ENCODE measurements at regions not wholly inside any gene's neighbourhood (a gene's known extent, or its start where the extent isn't known, plus 50 kb on each side); places are given as distances from the start of the nearest gene placed in this dataset.
A peak's percentile ranks its signal among the peaks of the same experiment; 100 is the strongest.
"Not testable (repeated sequence)": the region's sequence is repeated elsewhere in the genome, so short reads cannot be mapped to it uniquely, and the experiment has no call there.

DNA sequence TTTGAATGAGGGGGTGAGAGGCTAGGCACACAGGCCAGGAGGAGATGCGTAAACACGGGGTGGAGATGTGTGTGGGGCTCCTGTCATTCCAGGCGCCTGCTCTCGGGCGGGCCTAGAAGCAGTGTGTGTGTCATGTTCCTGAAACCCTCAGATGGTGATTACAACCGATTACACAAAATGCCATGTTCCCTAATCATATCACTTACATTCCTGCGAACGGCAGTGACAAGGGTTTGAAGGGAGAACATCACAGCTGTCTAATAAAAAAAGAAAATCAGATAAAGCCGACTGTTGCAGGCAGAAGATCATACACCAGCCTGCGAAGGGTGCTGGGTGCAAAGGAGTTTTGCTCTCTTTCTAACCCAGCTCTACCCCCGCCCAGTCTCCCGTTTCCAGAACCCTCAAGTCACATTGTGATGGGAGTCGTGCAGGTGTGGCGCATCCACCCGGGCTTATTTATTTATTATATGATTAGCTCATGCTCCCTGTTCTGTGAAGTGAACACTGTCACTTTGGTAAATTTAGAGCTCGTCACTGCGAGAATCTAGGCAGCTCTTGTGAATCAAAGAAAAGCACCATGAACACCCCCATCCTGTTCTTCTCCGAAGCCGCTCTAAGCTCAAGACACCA, 140.3 kb downstream of the NR2F2 start:
- DNase-seq (ENCODE audit: low spot score), result no peak

DNA sequence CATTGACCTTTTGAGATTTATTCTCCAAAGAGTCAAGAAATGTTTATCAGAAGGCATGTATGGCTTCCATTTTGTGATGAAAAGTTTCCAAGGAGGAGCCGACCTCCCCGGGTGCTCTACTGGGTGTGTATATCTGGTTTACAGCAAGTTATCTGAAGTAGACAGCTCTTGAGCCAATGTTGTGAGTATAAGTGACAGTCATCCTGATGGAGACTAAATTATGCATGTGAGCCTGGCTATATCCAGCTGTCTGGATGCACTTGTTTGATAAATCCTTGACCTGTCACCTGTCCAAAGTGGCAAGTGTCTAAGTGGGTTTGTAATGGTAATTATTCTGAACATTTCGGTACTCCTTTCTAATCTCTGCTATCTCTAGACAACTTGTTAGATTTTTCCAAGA, 142.2 kb downstream of the NR2F2 start:
- no peak for DNase-seq (ENCODE audit: low spot score)

DNA sequence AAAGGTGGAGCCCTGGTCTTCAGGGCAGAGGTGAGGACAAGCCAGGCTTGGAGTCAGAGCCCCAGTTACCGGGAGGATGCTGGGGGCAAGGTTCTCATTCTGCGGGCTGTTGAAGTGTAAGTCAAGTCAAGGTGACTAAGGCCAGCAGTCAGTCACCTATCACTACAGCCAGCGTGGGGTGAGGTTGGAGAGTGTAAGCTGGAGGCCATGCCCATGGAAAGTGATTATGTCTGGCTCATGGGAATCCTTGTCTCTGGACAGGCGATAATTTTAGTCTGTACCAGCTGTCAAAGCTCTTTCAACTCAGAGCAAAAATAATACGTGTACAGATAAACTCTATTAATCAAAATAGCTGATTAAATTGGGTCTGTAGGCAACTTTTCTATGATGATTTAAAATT, 143.1 kb downstream of the NR2F2 start:
- DNase-seq (ENCODE audit: low spot score), result no peak

DNA sequence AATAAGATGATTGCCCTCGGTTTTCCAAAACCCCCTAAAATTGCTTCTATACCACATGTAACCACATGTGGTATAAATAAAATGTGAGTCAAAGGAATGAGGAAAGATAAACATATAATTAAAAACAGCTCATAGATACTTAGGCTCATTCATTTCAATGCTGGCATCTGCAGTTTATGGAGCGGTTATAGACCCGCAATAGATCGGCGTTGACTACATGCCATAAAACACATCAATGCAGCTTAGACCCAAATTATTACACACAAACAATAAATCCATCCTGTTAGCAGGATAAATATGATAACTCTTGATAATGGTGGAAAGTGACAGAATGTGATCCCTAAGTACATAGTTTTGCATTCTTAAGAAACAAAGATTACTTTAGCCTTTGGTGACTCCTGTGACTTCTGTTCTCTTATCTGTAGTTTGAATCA, 143.7 kb downstream of the NR2F2 start:
- peak; percentile 24 for DNase-seq (ENCODE audit: low spot score)

DNA sequence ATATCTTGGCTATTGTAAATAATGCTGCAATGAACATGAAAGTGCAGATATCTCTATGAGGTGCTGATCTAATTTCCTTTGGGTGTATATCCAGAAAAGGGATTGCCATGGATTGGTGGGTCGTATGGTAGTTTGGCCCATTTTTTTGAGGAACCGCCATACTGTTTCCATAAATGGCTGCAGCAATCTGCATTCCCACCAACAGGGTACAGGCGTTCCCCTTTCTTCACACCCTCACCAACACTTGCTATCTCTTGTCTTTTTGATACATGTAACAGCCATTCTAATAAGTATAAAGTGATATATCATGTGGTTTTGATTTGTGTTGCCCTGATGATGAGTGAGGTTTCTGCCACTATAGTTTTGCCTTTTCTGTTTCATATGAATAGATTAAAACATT, 146.7 kb downstream of the NR2F2 start:
- DNase-seq (ENCODE audit: low spot score), result no peak

DNA sequence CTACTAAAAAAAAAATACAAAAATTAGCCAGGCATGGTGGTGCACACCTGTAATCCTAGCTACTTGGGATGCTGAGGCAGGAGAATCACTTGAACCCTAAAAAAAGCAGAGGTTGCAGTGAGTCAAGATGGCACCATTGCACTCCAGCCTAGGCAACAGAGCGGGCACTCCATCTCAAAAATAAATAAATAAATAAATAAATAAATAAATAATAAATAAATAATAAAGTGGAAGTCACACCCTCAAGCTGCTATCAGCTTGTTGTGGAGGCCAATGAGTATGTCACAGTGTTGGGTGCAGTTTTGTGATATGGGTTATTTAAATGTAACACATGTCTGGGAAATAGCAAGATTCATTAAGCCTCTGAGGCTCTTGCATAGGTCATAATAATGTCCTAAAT, 153.9 kb downstream of the NR2F2 start:
- DNase-seq (ENCODE audit: low spot score), result not testable (repeated sequence)

DNA sequence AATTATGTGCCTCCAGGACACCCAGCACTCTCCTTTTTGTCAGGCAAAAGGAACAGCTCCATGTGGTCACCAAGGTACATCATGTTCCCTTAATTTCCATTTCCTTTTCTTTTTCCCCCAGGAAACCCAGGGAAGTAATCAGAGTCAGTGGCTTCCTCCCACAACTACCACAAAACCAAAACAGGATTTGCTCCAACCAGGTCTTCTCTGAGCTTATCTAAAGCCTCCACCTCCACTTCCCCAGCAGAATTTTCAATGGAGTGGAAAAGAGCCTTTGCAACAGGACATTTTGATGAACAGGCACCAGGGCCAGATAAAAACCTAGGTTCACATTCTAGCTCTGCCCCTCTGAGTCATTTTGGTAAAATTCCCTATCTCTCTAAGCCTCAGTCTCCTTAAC, 154.3 kb downstream of the NR2F2 start:
- no peak for DNase-seq (ENCODE audit: low spot score)

DNA sequence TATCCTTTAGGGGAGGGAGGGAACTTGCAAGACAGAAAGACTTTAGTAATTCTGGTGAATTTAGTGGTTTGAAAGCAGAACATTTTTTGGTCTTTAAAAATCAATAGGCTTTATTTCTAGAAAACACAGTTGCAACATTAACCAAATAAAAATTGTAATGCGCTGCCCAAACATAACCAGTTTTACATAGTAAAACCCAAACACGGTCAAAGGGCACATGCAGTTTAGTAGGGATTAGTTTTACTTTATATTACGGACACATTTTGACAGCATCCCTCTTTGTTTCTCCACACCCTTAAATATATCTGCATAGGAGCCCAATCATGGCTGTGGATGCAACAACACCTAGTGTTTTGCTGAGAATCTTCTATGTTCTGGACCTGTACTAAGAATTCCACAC, 156.7 kb downstream of the NR2F2 start:
- no peak for DNase-seq (ENCODE audit: low spot score)

DNA sequence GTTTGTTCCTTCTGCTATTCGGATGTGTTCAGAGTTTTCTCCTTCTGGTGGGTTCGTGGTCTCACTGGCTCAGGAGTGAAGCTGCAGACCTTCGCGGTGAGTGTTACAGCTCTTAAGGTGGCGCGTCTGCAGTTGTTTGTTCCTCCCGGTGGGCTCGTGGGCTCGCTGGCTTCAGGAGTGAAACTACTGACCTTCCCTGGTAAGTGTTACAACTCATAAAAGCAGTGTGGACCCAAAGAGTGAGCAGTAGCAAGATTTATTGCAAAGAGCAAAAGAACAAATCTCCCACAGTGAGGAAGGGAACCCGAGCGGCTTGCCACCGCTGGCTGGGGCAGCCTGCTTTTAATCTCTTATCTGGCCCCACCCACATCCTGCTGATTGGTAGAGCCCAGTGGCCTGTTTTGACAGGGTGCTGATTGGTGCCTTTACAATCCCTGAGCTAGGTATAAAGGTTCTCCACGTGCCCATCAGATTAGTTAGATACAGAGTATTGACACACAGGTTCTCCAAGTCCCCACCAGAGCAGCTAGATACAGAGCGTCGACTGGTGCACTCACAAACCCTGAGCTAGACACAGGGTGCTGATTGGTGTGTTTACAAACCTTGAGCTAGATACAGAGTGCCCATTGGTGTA, 160.7 kb downstream of the NR2F2 start:
- DNase-seq (ENCODE audit: low spot score), result not testable (repeated sequence)

DNA sequence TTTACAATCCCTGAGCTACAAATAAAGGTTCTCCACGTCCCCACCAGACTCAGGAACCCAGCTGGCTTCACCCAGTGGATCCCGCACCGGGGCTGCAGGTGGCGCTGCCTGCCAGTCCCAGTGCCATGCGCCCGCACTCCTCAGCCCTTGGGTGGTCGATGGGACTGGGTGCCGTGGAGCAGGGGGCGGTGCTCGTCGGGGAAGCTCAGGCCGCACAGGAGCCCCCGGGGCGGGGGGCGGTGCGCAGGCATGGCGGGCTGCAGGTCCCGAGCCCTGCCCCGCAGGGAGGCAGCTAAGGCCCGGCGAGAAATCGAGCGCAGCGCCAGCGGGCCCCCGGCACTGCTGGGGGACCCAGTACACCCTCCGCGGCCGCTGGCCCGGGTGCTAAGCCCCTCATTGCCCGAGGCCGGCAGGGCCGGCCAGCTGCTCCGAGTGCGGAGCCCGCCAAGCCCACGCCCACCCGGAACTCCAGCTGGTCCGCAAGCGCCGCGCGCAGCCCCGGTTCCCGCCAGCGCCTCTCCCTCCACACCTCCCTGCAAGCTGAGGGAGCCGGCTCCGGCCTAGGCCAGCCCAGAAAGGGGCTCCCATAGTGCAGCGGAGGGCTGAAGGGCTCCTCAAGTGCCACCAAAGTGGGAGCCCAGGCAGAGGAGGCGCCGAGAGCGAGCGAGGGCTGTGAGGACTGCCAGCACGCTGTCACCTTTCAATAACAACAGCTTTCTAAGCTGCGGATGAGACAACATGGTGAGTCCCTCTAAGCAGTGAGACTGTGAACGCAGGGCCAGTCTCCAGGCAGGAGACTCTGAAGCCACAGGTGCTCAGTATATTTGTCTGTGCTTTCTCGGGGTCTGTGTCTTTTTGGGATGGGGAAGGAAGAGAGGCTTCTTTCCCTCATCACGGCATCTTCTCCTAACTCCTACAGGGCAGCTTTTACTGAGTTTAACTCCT, 161.5 kb downstream of the NR2F2 start:
- not testable (repeated sequence) for DNase-seq (ENCODE audit: low spot score)

DNA sequence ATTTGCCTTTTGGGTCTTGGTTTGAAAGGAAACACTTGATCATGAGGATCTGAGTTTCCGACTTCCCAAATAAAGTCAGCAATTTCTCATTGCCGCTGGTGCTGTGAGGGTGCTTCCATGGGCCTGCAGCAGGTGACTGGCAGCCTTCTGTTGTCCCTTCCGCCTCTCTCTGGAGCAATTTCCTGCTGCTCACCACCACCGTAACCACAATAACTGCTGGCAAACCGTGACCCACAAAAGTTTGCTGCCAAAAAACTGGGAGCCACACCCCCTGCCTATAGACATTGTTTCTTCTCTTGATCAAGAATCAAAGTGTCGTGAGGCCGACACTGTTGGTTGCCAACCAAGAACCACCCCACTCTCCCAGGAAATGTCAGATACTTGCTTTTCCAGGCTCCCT, 164.0 kb downstream of the NR2F2 start:
- no peak for DNase-seq (ENCODE audit: low spot score)

DNA sequence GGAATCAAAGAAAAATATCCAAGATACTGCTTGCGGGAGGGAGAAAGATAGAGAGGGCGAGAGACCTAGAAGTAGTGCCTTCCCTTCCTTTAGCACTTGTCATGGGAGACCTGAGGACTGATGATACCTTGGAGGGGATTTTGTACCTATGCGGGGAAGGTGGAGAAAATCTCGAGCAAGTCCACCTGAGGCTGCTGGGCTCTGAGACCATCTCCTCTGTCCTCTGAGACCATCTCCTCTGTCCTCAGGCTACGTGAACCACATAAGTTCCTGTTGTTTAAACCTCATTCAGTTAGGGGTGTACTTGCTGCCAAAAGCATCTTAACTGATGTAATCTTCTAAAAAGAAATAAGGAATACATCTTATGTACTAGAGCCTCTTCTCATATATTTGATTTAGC, 164.9 kb downstream of the NR2F2 start:
- no peak for DNase-seq (ENCODE audit: low spot score)

DNA sequence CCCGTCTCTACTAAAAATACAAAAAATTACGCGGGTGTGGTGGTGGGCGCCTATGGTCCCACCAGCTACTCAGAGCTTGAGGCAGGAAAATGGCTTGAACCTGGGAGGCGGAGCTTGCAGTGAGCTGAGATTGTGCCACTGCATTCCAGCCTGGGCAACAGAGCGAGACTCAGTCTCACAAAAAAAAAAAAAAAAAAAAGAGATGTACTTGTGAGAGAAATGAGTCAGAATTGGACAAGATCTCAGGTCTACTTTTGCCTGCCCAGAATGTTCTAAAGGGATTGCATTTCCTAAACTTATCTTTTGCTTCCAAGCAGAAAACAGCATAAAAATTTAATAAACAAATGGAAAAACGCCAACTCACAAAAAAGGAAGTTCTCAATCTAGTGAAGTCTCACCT, 167.5 kb downstream of the NR2F2 start:
- DNase-seq (ENCODE audit: low spot score), result no peak

DNA sequence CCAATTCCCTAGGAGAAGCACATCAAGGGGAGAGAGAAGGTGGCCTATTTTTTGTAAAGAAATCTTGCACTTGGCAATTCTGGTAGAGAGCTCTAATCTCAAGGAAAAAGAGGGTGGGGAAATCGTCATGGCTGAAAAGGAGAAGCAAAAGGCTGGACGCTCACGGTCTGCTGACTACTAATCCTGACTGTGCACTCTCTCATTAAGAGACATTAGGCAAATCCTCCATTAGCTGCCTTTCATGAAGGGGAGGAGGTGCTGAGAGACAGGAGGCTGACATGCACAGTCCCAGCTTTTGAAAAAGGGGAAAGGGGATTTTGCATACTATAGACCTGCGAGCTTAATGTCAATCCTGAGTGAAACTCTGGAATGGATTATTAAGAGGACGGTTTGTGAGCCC, 170.0 kb downstream of the NR2F2 start:
- no peak for DNase-seq (ENCODE audit: low spot score)

DNA sequence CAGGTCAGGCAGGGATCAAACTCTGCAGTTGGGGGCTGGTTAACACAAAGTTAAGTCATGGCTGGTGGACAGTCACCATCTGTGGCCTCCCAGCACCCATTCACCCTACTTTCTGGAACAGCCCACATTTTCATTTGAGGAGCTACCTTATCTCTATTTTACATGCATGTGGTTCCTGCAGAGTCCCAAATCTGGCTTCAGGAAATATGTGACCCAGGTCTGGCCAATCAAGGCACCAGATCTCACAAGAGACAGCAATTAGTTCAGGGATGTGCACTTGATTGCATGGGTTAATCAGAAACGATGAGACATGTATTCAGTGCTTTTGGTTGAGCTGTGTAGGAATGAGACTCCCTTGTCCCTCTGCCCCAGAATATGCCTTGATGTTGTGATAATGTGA, 170.9 kb downstream of the NR2F2 start:
- no peak for DNase-seq (ENCODE audit: low spot score)

DNA sequence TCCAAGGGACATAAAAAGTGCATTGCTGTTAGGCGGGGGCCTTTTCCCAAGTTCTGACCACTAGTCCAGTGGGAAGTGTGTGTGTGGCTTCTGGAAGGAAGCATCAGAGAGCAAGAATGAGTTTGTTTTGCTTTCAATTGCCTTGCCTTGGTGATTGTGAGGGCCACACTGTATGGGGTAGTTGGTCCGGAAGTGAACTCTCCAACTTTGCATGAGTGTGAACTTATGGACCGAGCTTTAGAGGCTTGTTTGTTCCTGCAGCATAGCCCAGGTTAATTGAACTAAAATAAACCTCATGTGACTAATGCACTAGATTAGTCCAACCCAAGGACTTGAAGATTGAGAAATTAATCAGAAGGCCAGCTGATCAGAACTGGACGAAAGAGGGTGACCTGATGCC, 171.7 kb downstream of the NR2F2 start:
- DNase-seq (ENCODE audit: low spot score), result no peak

DNA sequence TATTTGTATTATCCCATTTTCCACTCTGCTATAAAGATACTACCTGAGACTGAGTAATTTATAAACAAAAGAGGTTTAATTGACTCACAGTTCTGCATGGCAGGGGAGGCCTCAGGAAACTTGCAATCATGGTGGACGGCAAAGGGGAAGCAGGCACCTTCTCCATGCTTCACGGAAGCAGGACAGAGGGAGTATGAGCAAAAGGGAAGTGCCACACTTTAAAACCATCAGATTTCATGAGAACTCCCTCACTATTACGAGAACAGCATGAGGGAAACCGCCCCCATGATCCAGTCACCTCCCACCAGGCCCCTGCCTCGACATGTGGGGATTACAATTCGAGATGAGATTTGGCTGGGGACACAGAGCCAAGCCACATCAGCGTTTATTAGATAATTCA, 172.8 kb downstream of the NR2F2 start:
- DNase-seq (ENCODE audit: low spot score), result no peak

DNA sequence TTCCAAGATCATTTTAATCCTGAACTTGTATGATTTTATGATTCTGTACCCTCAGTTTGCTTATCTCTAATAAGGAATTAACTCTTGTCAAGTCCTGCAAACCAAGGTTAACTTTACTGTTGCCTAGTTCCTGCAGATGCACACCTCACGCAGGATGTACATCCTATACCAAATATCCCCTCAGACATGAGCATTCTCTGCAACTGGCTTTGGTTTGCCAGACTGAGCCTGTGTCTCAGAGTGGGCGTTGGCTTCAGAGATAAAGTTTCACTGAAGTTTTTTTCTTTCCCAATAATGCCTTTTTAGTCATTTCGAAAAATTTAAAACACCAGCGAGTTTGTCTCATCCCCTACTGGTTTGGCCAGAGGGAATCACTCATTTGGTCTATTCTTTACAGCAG, 173.9 kb downstream of the NR2F2 start:
- no peak for DNase-seq (ENCODE audit: low spot score)

DNA sequence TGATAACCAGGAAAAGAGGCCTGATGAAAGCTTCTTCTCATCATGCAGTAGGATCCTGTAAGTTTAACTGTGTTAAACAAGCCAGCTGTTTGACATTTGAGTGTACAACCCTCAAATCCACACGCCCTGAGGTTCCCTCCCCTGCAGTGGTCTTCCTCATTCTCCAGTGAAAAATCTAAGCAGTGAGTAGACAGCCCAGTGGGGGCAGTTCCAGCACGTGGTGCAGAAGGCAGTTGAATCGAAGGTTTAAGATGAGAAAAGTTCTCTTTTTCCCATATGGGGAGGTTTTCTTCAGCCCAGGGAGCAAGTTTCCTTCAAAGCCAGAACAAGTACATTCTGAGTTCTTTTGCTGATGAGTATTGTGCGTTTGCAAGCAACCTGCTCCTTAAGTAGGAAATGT, 174.5 kb downstream of the NR2F2 start:
- DNase-seq (ENCODE audit: low spot score), result no peak

DNA sequence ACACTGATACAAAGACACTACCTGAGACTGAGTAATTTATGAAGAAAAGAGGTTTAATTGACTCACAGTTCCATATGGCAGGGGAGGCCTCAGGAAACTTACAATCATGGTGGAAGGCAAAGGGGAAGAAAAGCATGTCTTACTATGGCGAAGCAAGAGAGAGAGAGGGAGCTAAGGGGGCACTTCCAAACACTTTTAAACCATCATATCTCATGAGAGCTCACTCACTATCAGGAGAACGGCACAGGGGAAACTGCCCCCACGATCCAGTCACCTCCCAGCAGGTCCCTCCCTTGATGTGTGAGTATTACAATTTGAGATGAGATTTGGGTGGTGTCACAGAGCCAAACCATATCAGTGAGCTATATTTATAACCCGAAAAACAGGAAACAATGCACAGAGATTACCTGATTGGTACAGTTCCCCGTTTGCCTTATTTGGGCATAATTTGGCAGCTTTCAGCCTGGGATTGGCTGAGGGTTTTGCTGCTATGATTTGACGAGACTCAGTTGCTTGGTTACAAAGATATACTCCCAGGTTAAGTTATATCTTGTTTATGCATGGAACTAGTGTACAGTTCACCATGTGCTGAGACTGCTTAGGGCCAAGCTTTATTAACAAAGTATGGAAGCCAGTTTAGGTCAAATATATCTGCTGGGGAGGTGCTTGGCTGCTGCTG, 184.2 kb downstream of the NR2F2 start:
- no peak for DNase-seq (ENCODE audit: low spot score)

DNA sequence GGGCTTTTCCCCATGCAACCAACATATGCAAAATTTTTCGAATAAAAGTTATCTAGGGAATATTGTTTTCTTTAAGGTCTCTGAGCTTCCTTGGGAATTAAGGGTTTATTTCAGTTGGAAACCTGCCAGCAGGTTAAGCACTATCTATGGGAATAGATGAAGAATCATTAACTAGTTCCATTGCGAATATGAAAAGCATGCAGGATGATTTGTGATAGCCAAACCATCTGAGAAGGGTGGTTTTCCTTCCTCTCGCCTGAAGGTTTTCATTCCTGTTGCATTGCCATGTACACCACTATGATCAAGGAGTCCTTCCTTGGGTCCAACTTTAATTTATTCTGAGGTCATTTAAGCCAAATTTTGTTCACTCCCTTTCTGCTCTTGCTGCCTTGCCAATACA, 184.9 kb downstream of the NR2F2 start:
- DNase-seq (ENCODE audit: low spot score), result no peak

DNA sequence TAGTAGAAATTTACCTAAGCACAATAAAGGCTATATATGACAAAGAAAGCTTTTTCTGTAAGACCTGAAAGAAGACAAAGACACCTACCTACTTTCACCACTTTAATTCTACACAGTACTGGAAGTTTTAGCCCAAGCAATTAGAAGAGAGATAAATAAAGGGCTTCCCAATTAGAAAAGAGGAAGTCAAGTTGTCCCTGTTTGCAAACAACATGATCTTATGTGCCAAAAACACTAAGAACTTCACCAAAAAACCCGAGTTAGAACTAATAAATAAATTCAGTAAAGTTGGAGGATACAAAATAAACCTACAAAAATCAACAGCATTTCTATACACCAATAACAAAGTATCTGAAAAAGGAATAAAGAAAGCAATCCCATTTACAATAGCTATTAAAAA, 190.9 kb downstream of the NR2F2 start:
- no peak for DNase-seq (ENCODE audit: low spot score)
